CD8-positive, alpha-beta memory T cell (primary cell): ENCODE measurements at regions not wholly inside any gene's neighbourhood (a gene's known extent, or its start where the extent isn't known, plus 50 kb on each side); places are given as distances from the start of the nearest gene placed in this dataset.

Experiments used
- CTCF ChIA-PET: fragments of 350-600 bp; sonication (Branson Sonifier 250); formaldehyde crosslinking; loops from one replicate; lab custom pipeline; 2021; ENCODE audit warnings: antibody characterized with exemption; lab: Charles Lee
- POLR2A ChIA-PET: fragments of 350-600 bp; sonication (Branson Sonifier 250); formaldehyde crosslinking; loops from one replicate; lab custom pipeline; 2021; ENCODE audit warnings: antibody characterized with exemption; lab: Charles Lee
- DNase-seq, 5 donors: peaks; one replicate each; pipeline versions ENCODE4 v3.0.0 to v3.0.0-alpha.2; 2020 to 2022; ENCODE audit warnings: mixed read lengths in 1 of 5
- H3K27ac ChIP-seq: one replicate; pipeline ENCODE4 v1.7.0; 2013; ENCODE audit warnings: low read depth, mild to moderate bottlenecking, low read length, moderate library complexity
- H3K27me3 ChIP-seq: 2 replicates; pipeline ENCODE4 v1.7.0; 2013; ENCODE audit warnings: low read length, mild to moderate bottlenecking; ENCODE audit not compliant: insufficient read depth, poor library complexity, severe bottlenecking
- H3K36me3 ChIP-seq: 2 replicates; pipeline ENCODE4 v1.7.0; 2013; ENCODE audit warnings: mild to moderate bottlenecking, low read length, moderate library complexity; ENCODE audit not compliant: insufficient read depth
- H3K4me1 ChIP-seq: 2 replicates; pipeline ENCODE4 v1.7.0; 2013; ENCODE audit warnings: mild to moderate bottlenecking, low read length, moderate library complexity; ENCODE audit not compliant: insufficient read depth
- H3K4me3 ChIP-seq: 2 replicates; pipeline ENCODE4 v1.7.0; 2013; ENCODE audit warnings: mild to moderate bottlenecking, low read length
- H3K9me3 ChIP-seq: 2 replicates; pipeline ENCODE4 v1.7.0; 2013; ENCODE audit warnings: mild to moderate bottlenecking, low read length
- H3K27ac Mint-ChIP-seq, 8 donors: one replicate each; pipeline ENCODE4 v1.8.0; 2020 to 2021; ENCODE audit warnings: mixed read lengths in 8 of 8, mild to moderate bottlenecking in 6 of 8, inconsistent platforms in 3 of 8, moderate library complexity in 3 of 8
- H3K27me3 Mint-ChIP-seq, 2 donors: one replicate each; pipeline ENCODE4 v1.8.0; 2020 to 2021; ENCODE audit warnings: mixed read lengths in 2 of 2, mild to moderate bottlenecking in 1 of 2, moderate library complexity in 1 of 2
- H3K36me3 Mint-ChIP-seq, 3 donors: one replicate each; pipeline ENCODE4 v1.8.0; 2020 to 2021; ENCODE audit warnings: mixed read lengths in 3 of 3, inconsistent platforms in 1 of 3, mild to moderate bottlenecking in 1 of 3
- H3K4me1 Mint-ChIP-seq, 3 donors: one replicate each; pipeline ENCODE4 v1.8.0; 2020 to 2021; ENCODE audit warnings: mixed read lengths in 3 of 3, inconsistent platforms in 1 of 3, mild to moderate bottlenecking in 1 of 3
- H3K4me3 Mint-ChIP-seq, 7 donors: one replicate each; pipeline ENCODE4 v1.8.0; 2020 to 2021; ENCODE audit warnings: mixed read lengths in 7 of 7, mild to moderate bottlenecking in 6 of 7, moderate library complexity in 4 of 7, inconsistent platforms in 2 of 7
- H3K9me3 Mint-ChIP-seq, 5 donors: one replicate each; pipeline ENCODE4 v1.8.0; 2020 to 2022; ENCODE audit warnings: mixed read lengths in 5 of 5, mild to moderate bottlenecking in 3 of 5, moderate library complexity in 2 of 5, inconsistent platforms in 1 of 5

DNA sequence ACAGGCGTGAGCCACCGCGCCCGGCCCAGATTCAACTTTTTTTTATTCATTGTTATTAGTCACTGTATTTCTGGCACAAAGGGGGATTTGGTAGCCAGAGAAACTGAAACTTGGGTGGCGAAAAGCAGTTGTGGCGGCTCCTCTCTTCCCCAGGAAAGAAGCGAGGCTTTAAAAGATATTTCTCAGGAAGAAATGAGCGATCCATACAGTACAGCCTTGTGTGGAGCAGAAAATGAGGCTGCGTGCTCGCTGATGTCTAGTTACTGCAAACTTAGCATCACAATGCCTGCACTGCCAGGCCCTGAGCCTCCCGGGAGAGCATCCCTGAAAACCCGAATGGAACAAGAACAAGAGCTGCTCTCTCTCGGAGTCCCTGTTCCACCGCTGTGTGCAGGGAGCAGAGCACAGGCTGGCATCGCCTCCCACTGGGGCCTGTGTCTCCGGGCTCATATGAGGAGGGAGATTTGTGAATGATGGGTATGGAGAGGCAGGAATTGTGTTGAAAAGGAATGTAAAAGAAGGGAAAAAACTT, 234.0 kb downstream of the ZNF516 start:
- H3K4me3 Mint-ChIP-seq, result no peak overlapping the region

DNA sequence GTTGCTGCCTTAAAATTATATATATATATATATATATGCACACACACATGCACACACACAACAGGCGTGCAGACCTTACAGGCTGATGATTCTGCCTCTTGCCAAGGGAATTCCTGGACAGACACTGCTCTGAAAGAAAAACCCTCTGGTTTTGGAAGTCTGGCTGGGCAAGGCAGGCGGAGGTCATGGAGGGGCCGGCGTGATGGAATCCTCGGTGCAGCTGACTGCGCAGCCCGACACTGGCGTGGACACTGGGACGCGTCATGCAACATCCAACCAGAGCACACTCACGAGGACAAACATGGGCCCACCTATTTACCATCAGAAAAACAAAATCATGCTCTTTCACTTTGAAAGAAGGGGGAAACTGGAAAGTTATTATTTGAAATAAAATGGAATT, 235.3 kb downstream of the ZNF516 start:
- H3K4me1 ChIP-seq, result no peaks in the 10 kb centered on the region
- H3K36me3 ChIP-seq, result no peaks in the 10 kb centered on the region
- Mint-ChIP-seq H3K4me1 (no peaks in the 10 kb centered on the region), H3K9me3 (no peaks in the 10 kb centered on the region), H3K36me3 (no peaks in the 10 kb centered on the region), H3K27ac (no peak overlapping the region), H3K4me3 (no peak overlapping the region), H3K27me3 (peaks cover 5 to 6% of the 10 kb centered on the region in 2 donors)
- H3K27ac ChIP-seq, result no peak overlapping the region
- DNase-seq, result no peak
- H3K9me3 ChIP-seq, result no peaks in the 10 kb centered on the region
- no peak overlapping the region for H3K4me3 ChIP-seq
- POLR2A ChIA-PET, result no interaction called here
- peaks cover 3% of the 10 kb centered on the region for H3K27me3 ChIP-seq
- CTCF ChIA-PET, result no interaction called here

More for the DNA sequence above, 234.0 kb downstream of the ZNF516 start:
- ChIA-PET CTCF (no interaction called here), POLR2A (no interaction called here)
- Histone ChIP-seq H3K4me3 (no peak overlapping the region), H3K27me3 (peaks cover 3% of the 10 kb centered on the region), H3K27ac (no peak overlapping the region), H3K9me3 (no peaks in the 10 kb centered on the region), H3K36me3 (no peaks in the 10 kb centered on the region), H3K4me1 (no peaks in the 10 kb centered on the region)
- peaks cover 2 to 6% of the 10 kb centered on the region in 2 donors for H3K27me3 Mint-ChIP-seq
- H3K27ac Mint-ChIP-seq, result peak overlapping the region in 2 of 8 donors; percentile 42 to 78
- DNase-seq, result no peak
- H3K36me3 Mint-ChIP-seq, result no peaks in the 10 kb centered on the region
- H3K9me3 Mint-ChIP-seq, result no peaks in the 10 kb centered on the region
- no peaks in the 10 kb centered on the region for H3K4me1 Mint-ChIP-seq

DNA sequence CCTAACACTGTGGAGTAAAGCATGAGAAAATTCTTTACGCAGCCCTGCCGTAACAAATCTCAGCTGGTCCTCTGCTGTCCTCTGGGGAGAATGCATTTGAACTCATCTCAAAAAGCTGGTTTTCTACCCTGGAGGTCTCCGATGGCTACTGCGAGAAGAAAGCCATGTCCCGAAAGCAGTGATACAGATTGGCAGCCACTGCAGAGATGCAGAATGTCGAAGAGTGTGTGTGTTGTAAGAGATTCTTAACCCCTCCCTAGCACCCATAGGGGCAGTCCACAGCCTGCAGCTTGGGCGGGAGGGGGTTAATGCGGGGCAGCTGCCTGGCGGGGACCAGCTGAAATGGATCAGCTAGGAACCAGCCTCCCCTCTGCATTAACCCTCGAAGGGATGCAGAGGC, 235.9 kb downstream of the ZNF516 start:
- CTCF ChIA-PET, result no interaction called here
- H3K27ac Mint-ChIP-seq, result no peak overlapping the region
- H3K9me3 ChIP-seq, result no peaks in the 10 kb centered on the region
- H3K27me3 ChIP-seq, result peaks cover 3% of the 10 kb centered on the region
- H3K4me3 ChIP-seq, result no peak overlapping the region
- H3K9me3 Mint-ChIP-seq, result no peaks in the 10 kb centered on the region
- H3K27me3 Mint-ChIP-seq, result peaks cover 5 to 6% of the 10 kb centered on the region in 2 donors
- no peak for DNase-seq
- POLR2A ChIA-PET, result no interaction called here
- H3K4me1 ChIP-seq, result no peaks in the 10 kb centered on the region
- H3K4me1 Mint-ChIP-seq, result no peaks in the 10 kb centered on the region
- no peaks in the 10 kb centered on the region for H3K36me3 Mint-ChIP-seq
- H3K4me3 Mint-ChIP-seq, result no peak overlapping the region
- no peak overlapping the region for H3K27ac ChIP-seq
- no peaks in the 10 kb centered on the region for H3K36me3 ChIP-seq

DNA sequence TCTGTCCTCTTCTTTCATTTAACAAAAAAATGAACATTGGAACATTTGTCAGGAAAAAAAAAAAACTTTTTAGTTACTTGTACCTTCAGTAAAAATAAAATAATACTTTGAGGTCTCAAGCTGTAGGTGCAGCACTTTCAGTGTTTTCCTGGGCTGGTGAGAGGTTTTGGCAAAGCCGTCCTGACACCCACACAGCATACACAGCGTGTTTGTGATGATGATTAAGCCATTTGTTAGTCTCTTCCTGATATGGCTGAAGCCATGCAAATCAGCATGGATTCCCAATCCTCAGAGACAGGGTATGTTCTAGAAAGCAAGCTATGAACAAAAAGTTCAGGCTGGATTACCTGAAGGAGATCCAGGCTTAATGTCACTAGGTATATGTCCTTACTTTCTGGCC, 236.8 kb downstream of the ZNF516 start:
- H3K27ac ChIP-seq, result no peak overlapping the region
- Mint-ChIP-seq H3K27me3 (peaks cover 5 to 6% of the 10 kb centered on the region in 2 donors), H3K4me1 (no peaks in the 10 kb centered on the region), H3K9me3 (no peaks in the 10 kb centered on the region), H3K27ac (no peak overlapping the region), H3K4me3 (no peak overlapping the region), H3K36me3 (no peaks in the 10 kb centered on the region)
- CTCF ChIA-PET, result no interaction called here
- H3K9me3 ChIP-seq, result no peaks in the 10 kb centered on the region
- H3K36me3 ChIP-seq, result no peaks in the 10 kb centered on the region
- DNase-seq, result no peak
- H3K4me3 ChIP-seq, result no peak overlapping the region
- POLR2A ChIA-PET, result no interaction called here
- no peaks in the 10 kb centered on the region for H3K4me1 ChIP-seq
- H3K27me3 ChIP-seq, result peaks cover 3% of the 10 kb centered on the region

DNA sequence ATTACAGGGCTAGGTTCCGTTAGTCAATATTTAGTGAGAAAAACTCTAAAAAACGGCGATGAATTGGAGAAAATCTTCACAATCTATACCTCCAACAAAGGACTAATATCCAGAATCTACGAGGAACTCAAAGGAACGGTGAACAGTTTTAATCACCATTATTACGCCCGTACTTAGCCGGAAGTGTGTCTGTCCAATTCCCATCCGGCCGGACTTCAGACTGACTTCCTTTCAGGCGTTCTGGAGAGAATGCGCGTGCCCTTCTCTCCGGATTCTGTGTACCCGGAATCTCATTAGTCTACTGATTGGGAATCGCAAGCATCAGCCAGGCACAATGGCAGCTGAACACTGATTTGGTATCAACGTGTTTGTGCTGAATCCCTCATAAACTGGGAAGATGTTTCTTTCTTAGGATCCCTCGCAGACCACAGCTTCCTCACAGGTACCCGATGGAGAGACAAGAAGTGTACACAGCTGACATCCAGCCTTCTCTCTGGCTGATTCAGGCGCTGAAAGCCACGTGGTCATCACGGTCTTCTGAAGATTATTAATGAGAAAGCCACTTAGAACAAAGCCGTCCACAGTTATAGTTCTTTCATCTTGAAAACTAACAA, 239.9 kb downstream of the ZNF516 start:
- Mint-ChIP-seq H3K27ac (no peak overlapping the region), H3K36me3 (no peaks in the 10 kb centered on the region), H3K4me3 (no peak overlapping the region), H3K4me1 (no peaks in the 10 kb centered on the region), H3K9me3 (no peaks in the 10 kb centered on the region), H3K27me3 (peaks cover 4 to 5% of the 10 kb centered on the region in 2 donors)
- H3K9me3 ChIP-seq, result no peaks in the 10 kb centered on the region
- no peak for DNase-seq
- H3K27ac ChIP-seq, result no peak overlapping the region
- no peak overlapping the region for H3K4me3 ChIP-seq
- CTCF ChIA-PET, result no interaction called here
- POLR2A ChIA-PET, result no interaction called here
- no peaks in the 10 kb centered on the region for H3K4me1 ChIP-seq
- peaks cover 3% of the 10 kb centered on the region for H3K27me3 ChIP-seq
- H3K36me3 ChIP-seq, result no peaks in the 10 kb centered on the region

DNA sequence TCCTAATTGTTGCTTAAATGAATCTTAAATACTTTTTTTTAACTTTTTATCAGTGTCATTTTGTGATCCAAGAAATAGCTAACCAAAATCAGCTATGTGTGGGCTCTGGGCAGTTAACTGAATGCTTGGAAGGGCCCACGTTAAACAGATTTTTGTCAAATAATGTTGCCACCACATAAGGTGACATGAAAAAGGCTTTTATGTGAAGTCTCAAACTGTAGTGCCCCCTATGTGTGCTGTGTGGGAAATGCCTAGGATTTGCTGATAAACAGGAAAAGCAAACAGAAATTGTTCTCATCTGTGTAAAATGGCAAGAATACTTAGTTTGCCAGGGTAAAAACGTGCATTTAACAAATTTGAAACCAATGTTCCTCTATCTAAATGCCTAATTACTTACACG, 242.2 kb downstream of the ZNF516 start:
- POLR2A ChIA-PET, result no interaction called here
- CTCF ChIA-PET, result no interaction called here
- no peaks in the 10 kb centered on the region for H3K4me1 ChIP-seq
- Mint-ChIP-seq H3K36me3 (no peaks in the 10 kb centered on the region), H3K9me3 (no peaks in the 10 kb centered on the region), H3K27me3 (peaks cover 2 to 5% of the 10 kb centered on the region in 2 donors), H3K4me3 (no peak overlapping the region), H3K4me1 (no peaks in the 10 kb centered on the region), H3K27ac (no peak overlapping the region)
- no peak for DNase-seq
- H3K4me3 ChIP-seq, result no peak overlapping the region
- no peaks in the 10 kb centered on the region for H3K9me3 ChIP-seq
- no peaks in the 10 kb centered on the region for H3K36me3 ChIP-seq
- no peaks in the 10 kb centered on the region for H3K27me3 ChIP-seq
- H3K27ac ChIP-seq, result no peak overlapping the region

DNA sequence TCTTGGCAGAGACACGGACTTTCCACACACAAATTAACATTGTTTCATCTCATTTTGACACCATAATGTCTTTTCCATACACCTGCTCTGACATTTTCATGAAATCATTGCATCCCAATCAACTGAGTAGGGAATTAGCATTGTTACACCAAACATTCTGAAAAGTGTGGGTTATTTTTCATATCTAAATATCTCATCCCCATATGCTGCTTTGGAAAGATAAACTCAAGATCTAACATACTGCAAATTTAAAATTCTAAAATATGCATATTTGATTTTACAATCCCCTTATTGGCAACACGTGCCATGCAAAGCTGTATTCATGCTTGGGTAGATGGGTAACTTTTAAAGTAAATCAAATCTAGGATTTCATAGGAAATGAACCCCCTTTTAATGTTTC, 242.9 kb downstream of the ZNF516 start:
- DNase-seq, result no peak
- ChIA-PET POLR2A (no interaction called here), CTCF (no interaction called here)
- no peak overlapping the region for H3K27ac Mint-ChIP-seq
- no peaks in the 10 kb centered on the region for H3K9me3 Mint-ChIP-seq
- Histone ChIP-seq H3K9me3 (no peaks in the 10 kb centered on the region), H3K36me3 (no peaks in the 10 kb centered on the region), H3K27me3 (no peaks in the 10 kb centered on the region), H3K27ac (no peak overlapping the region), H3K4me1 (no peaks in the 10 kb centered on the region), H3K4me3 (no peak overlapping the region)
- no peaks in the 10 kb centered on the region for H3K36me3 Mint-ChIP-seq
- H3K4me1 Mint-ChIP-seq, result no peaks in the 10 kb centered on the region
- no peak overlapping the region for H3K4me3 Mint-ChIP-seq
- peaks cover 2 to 5% of the 10 kb centered on the region in 2 donors for H3K27me3 Mint-ChIP-seq

DNA sequence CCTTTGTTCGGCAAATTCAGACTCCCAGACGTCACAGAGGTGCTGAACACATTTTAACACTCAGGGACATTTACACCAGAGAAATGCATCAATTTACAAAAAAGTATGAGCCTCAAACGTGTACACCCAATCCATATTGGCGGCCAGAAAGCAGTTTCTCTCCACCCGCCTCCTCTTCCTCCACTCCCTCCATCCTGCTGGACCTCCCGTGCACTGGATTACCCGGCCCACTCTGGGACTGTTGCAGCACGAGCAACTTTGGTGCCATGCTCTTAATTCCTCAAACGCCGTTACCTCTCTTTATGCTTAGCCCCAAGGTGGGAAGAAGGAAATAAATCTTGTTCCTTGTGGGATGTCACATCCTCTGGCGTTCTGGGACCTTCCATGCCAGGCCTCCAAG, 243.4 kb downstream of the ZNF516 start:
- POLR2A ChIA-PET, result no interaction called here
- H3K9me3 ChIP-seq, result no peaks in the 10 kb centered on the region
- no peaks in the 10 kb centered on the region for H3K27me3 ChIP-seq
- H3K27ac ChIP-seq, result no peak overlapping the region
- H3K36me3 ChIP-seq, result no peaks in the 10 kb centered on the region
- no peak for DNase-seq
- Mint-ChIP-seq H3K4me3 (no peak overlapping the region), H3K9me3 (no peaks in the 10 kb centered on the region), H3K36me3 (no peaks in the 10 kb centered on the region), H3K4me1 (no peaks in the 10 kb centered on the region), H3K27ac (no peak overlapping the region), H3K27me3 (peaks cover 2 to 5% of the 10 kb centered on the region in 2 donors)
- no peak overlapping the region for H3K4me3 ChIP-seq
- CTCF ChIA-PET, result no interaction called here
- H3K4me1 ChIP-seq, result no peaks in the 10 kb centered on the region
